HG02763 (cell line): ENCODE measurements at regions not wholly inside any gene's neighbourhood (a gene's known extent, or its start where the extent isn't known, plus 50 kb on each side); places are given as distances from the start of the nearest gene placed in this dataset.
"Not testable (repeated sequence)": the region's sequence is repeated elsewhere in the genome, so short reads cannot be mapped to it uniquely, and the experiment has no call there.

Experiments
- ATAC-seq: cut with Tn5 transposase; IDR thresholded peaks from one replicate; pipeline ENCODE4 v1.9.1; 2021; ENCODE audit warnings: mild to moderate bottlenecking, moderate library complexity; ENCODE audit not compliant: unreplicated experiment

- ATAC-seq, result no peak
Measured at GRCh38 chr20:22101606-22102005, 396.1 kb downstream of the PAX1 start.

GRCh38 chr20:22100686-22101085, 395.2 kb downstream of the PAX1 start:
- ATAC-seq, result no peak

- ATAC-seq, result no peak
Measured at GRCh38 chr20:22099348-22099747, 393.9 kb downstream of the PAX1 start.

GRCh38 chr20:22098511-22098910, 393.0 kb downstream of the PAX1 start:
- ATAC-seq, result no peak

- ATAC-seq, result no peak
Measured at GRCh38 chr20:22093122-22093521, 387.7 kb downstream of the PAX1 start.

- ATAC-seq, result no peak
Measured at GRCh38 chr20:22088882-22089281, 383.4 kb downstream of the PAX1 start.

GRCh38 chr20:22080985-22081384, 375.5 kb downstream of the PAX1 start:
- no peak for ATAC-seq

- no peak for ATAC-seq
Measured at GRCh38 chr20:22074635-22075034, 369.2 kb downstream of the PAX1 start.

- no peak for ATAC-seq
Measured at GRCh38 chr20:22071841-22072240, 366.4 kb downstream of the PAX1 start.

GRCh38 chr20:22070610-22071058, 365.2 kb downstream of the PAX1 start:
- no peak for ATAC-seq

- ATAC-seq, result no peak
Measured at GRCh38 chr20:22063753-22064152, 358.3 kb downstream of the PAX1 start.

GRCh38 chr20:22062874-22063273, 357.4 kb downstream of the PAX1 start:
- ATAC-seq, result no peak

GRCh38 chr20:22060610-22061009, 355.1 kb downstream of the PAX1 start:
- ATAC-seq, result no peak

GRCh38 chr20:22058746-22059145, 353.3 kb downstream of the PAX1 start:
- no peak for ATAC-seq

GRCh38 chr20:22055981-22056380, 350.5 kb downstream of the PAX1 start:
- no peak for ATAC-seq

- ATAC-seq, result no peak
Measured at GRCh38 chr20:22052025-22052650, 346.7 kb downstream of the PAX1 start.

- not testable (repeated sequence) for ATAC-seq
Measured at GRCh38 chr20:22045956-22046507, 340.6 kb downstream of the PAX1 start.

GRCh38 chr20:22027423-22027822, 322.0 kb downstream of the PAX1 start:
- no peak for ATAC-seq

- no peak for ATAC-seq
Measured at GRCh38 chr20:22020201-22020600, 314.7 kb downstream of the PAX1 start.

GRCh38 chr20:22008456-22008855, 303.0 kb downstream of the PAX1 start:
- ATAC-seq, result no peak

- no peak for ATAC-seq
Measured at GRCh38 chr20:22006306-22006705, 300.8 kb downstream of the PAX1 start.

GRCh38 chr20:22005535-22005934, 300.1 kb downstream of the PAX1 start:
- no peak for ATAC-seq

- no peak for ATAC-seq
Measured at GRCh38 chr20:22004946-22005345, 299.5 kb downstream of the PAX1 start.
